ENCODE measurements at regions not wholly inside any gene's neighbourhood (a gene's known extent, or its start where the extent isn't known, plus 50 kb on each side); places are given as distances from the start of the nearest gene placed in this dataset.

- no peak overlapping the region for H4K91ac ChIP-seq (ENCODE audit: insufficient read length, low read depth, low read length)
- H3K4me2 ChIP-seq (ENCODE audit: insufficient read depth, insufficient read length, low read length) = no peak overlapping the region
- no peak overlapping the region for H2BK5ac ChIP-seq (ENCODE audit: insufficient read length, low read length)
- H2BK20ac ChIP-seq (ENCODE audit: low read depth, low read length, poor library complexity, severe bottlenecking) = no peak overlapping the region
- H2BK15ac ChIP-seq (ENCODE audit: low read depth, low read length) = no peak overlapping the region
- no peak overlapping the region for H3K9ac ChIP-seq (ENCODE audit: extremely low read depth, insufficient read length, low read length)
- no peak overlapping the region for H2BK12ac ChIP-seq (ENCODE audit: insufficient read length, low read depth, low read length)
- no peak overlapping the region for H3K27ac ChIP-seq (ENCODE audit: insufficient read length, low read depth, low read length)
- no peaks in the 10 kb centered on the region for H3K9me3 ChIP-seq (ENCODE audit: control insufficient read depth, low read depth, low read length)
- no peak for TF ChIP-seq CTCF (conservative IDR thresholded peaks at IDR 0.05)
- no peak overlapping the region for H3T11ph ChIP-seq (ENCODE audit: low read length)
- no peaks in the 10 kb centered on the region for H3K4me1 ChIP-seq (ENCODE audit: insufficient read depth, low read length)
- H3K4me1 Mint-ChIP-seq = no peaks in the 10 kb centered on the region
- no peak overlapping the region for H3K27ac Mint-ChIP-seq
- H3K27me3 Mint-ChIP-seq (ENCODE audit: low read depth) = no peaks in the 10 kb centered on the region
- H3K18ac ChIP-seq (ENCODE audit: insufficient read length, low read depth, low read length) = no peak overlapping the region
- no peak overlapping the region for H3K56ac ChIP-seq (ENCODE audit: insufficient read length, low read depth, low read length)
- H3K4ac ChIP-seq (ENCODE audit: low read depth, low read length) = no peak overlapping the region
- H3K27me3 ChIP-seq (ENCODE audit: insufficient read depth, low read length) = no peaks in the 10 kb centered on the region
- no peak overlapping the region for H4K5ac ChIP-seq (ENCODE audit: insufficient read length, low read depth, low read length)
- H3K4me3 Mint-ChIP-seq = no peak overlapping the region
- H3K9me3 Mint-ChIP-seq = peaks cover 0 to 2% of the 10 kb centered on the region in 2 experiments; a peak in 2 of 5 replicates
- WGBS (ENCODE audit: extremely low coverage, insufficient read length, low lambda C conversion rate) = no CpG with 5 or more reads among the region's 8 CpGs
- H2BK120ac ChIP-seq (ENCODE audit: low read depth, low read length, poor library complexity, severe bottlenecking) = no peak overlapping the region
- no peak overlapping the region for H3K14ac ChIP-seq (ENCODE audit: insufficient read depth, low read length)
- H4K8ac ChIP-seq (replicated peaks; ENCODE audit: insufficient read length, low read depth, low read length) = no peak overlapping the region
- no peaks in the 10 kb centered on the region for H3K79me1 ChIP-seq (ENCODE audit: insufficient read depth, low read depth, low read length, poor library complexity, severe bottlenecking)
- H2AFZ ChIP-seq (ENCODE audit: low read length) = no peak overlapping the region
- H4K20me1 ChIP-seq (ENCODE audit: control insufficient read depth, insufficient read depth, insufficient read length) = no peaks in the 10 kb centered on the region
- H3K23me2 ChIP-seq (ENCODE audit: insufficient read length, low read depth, low read length, poor library complexity, severe bottlenecking) = no peaks in the 10 kb centered on the region
- no peak overlapping the region for H2AK5ac ChIP-seq (ENCODE audit: insufficient read length, low read length)
- no peaks in the 10 kb centered on the region for H3K36me3 Mint-ChIP-seq (ENCODE audit: insufficient read depth in 1 of 3, low read depth in 3 of 3)
- no peak overlapping the region for H3K23ac ChIP-seq (ENCODE audit: insufficient read length, low read depth, low read length)
- no peak for DNase-seq
- H3K79me2 ChIP-seq (ENCODE audit: insufficient read depth, low read length) = no peaks in the 10 kb centered on the region
Measured at GRCh38 chr6:153898360-153899059, 140.5 kb upstream of the OPRM1 start.
